ENCODE measurements at regions not wholly inside any gene's neighbourhood (a gene's known extent, or its start where the extent isn't known, plus 50 kb on each side); places are given as distances from the start of the nearest gene placed in this dataset.

GRCh38 chr2:31694444-31694843 is 113.7 kb upstream of the SRD5A2 start:
- no peak for TF ChIP-seq CTCF (IDR thresholded peaks at IDR 0.05)
- TF ChIP-seq POLR2AphosphoS5 (IDR thresholded peaks at IDR 0.05) = no peak
- no peak for TF ChIP-seq POLR2A (IDR thresholded peaks at IDR 0.05; ENCODE audit: low read depth)
- no peak for TF ChIP-seq EP300 (IDR thresholded peaks at IDR 0.05)

Data from esophagus muscularis mucosa (tissue), 4 donors.